ENCODE measurements at regions not wholly inside any gene's neighbourhood (a gene's known extent, or its start where the extent isn't known, plus 50 kb on each side); places are given as distances from the start of the nearest gene placed in this dataset.
"Not testable (repeated sequence)": the region's sequence is repeated elsewhere in the genome, so short reads cannot be mapped to it uniquely, and the experiment has no call there.

GRCh38 chr9:63728287-63728686, 1556.7 kb downstream of the FOXD4L5 start:
- H3K27me3 Mint-ChIP-seq: no peaks in the 10 kb centered on the region
- no peak overlapping the region for H3K4me3 Mint-ChIP-seq
- TF ChIP-seq CTCF (IDR thresholded peaks at IDR 0.05): no peak
- no peak for DNase-seq
- CTCF ChIA-PET: no interaction called here
- no peaks in the 10 kb centered on the region for H3K36me3 Mint-ChIP-seq (ENCODE audit: low read depth)
- H3K27ac Mint-ChIP-seq: no peak overlapping the region
- H3K9me3 Mint-ChIP-seq: no peaks in the 10 kb centered on the region
- intact Hi-C loops (cut with micrococcal nuclease): no loop called here
- H3K4me1 Mint-ChIP-seq: no peaks in the 10 kb centered on the region
- POLR2A ChIA-PET: no interaction called here
- ATAC-seq (ENCODE audit: low read depth): no peak

GRCh38 chr9:63708285-63708684, 1576.7 kb downstream of the FOXD4L5 start:
- H3K36me3 Mint-ChIP-seq (ENCODE audit: low read depth); DNase-seq; intact Hi-C loops (cut with micrococcal nuclease); ATAC-seq (ENCODE audit: low read depth); H3K27ac Mint-ChIP-seq; H3K4me3 Mint-ChIP-seq; H3K27me3 Mint-ChIP-seq; CTCF ChIA-PET; H3K9me3 Mint-ChIP-seq; H3K4me1 Mint-ChIP-seq; POLR2A ChIA-PET: not testable (repeated sequence)

GRCh38 chr9:63704456-63704855, 1580.6 kb downstream of the FOXD4L5 start:
- POLR2A ChIA-PET; CTCF ChIA-PET; H3K27me3 Mint-ChIP-seq; DNase-seq; H3K36me3 Mint-ChIP-seq (ENCODE audit: low read depth); intact Hi-C loops (cut with micrococcal nuclease); H3K4me3 Mint-ChIP-seq; H3K4me1 Mint-ChIP-seq; ATAC-seq (ENCODE audit: low read depth); H3K27ac Mint-ChIP-seq; H3K9me3 Mint-ChIP-seq: not testable (repeated sequence)

- H3K4me1 Mint-ChIP-seq; intact Hi-C loops (cut with micrococcal nuclease): not testable (repeated sequence)
These were observed 1581.3 kb downstream of the FOXD4L5 start for GRCh38 chr9:63703670-63704069.

GRCh38 chr9:63703138-63703665, 1581.8 kb downstream of the FOXD4L5 start:
- CTCF ChIA-PET; intact Hi-C loops (cut with micrococcal nuclease); POLR2A ChIA-PET; H3K27me3 Mint-ChIP-seq; H3K27ac Mint-ChIP-seq; H3K36me3 Mint-ChIP-seq (ENCODE audit: low read depth); DNase-seq; H3K4me3 Mint-ChIP-seq; H3K9me3 Mint-ChIP-seq; ATAC-seq (ENCODE audit: low read depth); H3K4me1 Mint-ChIP-seq: not testable (repeated sequence)

More at GRCh38 chr9:63703670-63704069, 1581.3 kb downstream of the FOXD4L5 start:
- H3K4me3 Mint-ChIP-seq; H3K36me3 Mint-ChIP-seq (ENCODE audit: low read depth); ATAC-seq (ENCODE audit: low read depth); H3K27me3 Mint-ChIP-seq; CTCF ChIA-PET; POLR2A ChIA-PET; DNase-seq; H3K9me3 Mint-ChIP-seq; H3K27ac Mint-ChIP-seq: not testable (repeated sequence)
